SK-N-SH treated with all-trans-retinoic acid at 6 μM for 48 hours (cell line): ENCODE measurements at regions not wholly inside any gene's neighbourhood (a gene's known extent, or its start where the extent isn't known, plus 50 kb on each side); places are given as distances from the start of the nearest gene placed in this dataset.

Experiments used
- ATAC-seq: fragments of 200-7000 bp; cut with Tn5 transposase; 3 replicates; pipeline ENCODE4 v1.9.1; 2020; ENCODE audit warnings: mild to moderate bottlenecking, moderate library complexity
- ARNTL ChIP-seq: fragments of 450-650 bp; formaldehyde crosslinking; IDR thresholded peaks from 2 replicates; pipeline ENCODE4 v1.5.0; 2020; ENCODE audit warnings: low read depth, mild to moderate bottlenecking, moderate library complexity, borderline replicate concordance
- BACH2 ChIP-seq: fragments of 250-450 bp; sonication (Bioruptor Pico); IDR thresholded peaks from 2 replicates; pipeline ENCODE4 v1.9.0; 2021; ENCODE audit warnings: mild to moderate bottlenecking, borderline replicate concordance
- CSDC2 ChIP-seq: fragments of 250-450 bp; sonication (Bioruptor Pico); IDR thresholded peaks from 2 replicates; pipeline ENCODE4 v1.5.0; 2020; ENCODE audit warnings: mild to moderate bottlenecking, moderate library complexity
- ESRRG ChIP-seq: fragments of 250-450 bp; sonication (Bioruptor Pico); IDR thresholded peaks from 2 replicates; pipeline ENCODE4 v1.6.1; 2021; ENCODE audit warnings: mild to moderate bottlenecking
- GLIS3 ChIP-seq: fragments of 250-450 bp; sonication (Bioruptor Pico); IDR thresholded peaks from 2 replicates; pipeline ENCODE4 v1.5.0; 2020; ENCODE audit warnings: mild to moderate bottlenecking, moderate library complexity
- ISL1 ChIP-seq: fragments of 250-450 bp; sonication (Bioruptor Pico); IDR thresholded peaks from 2 replicates; pipeline ENCODE4 v2.1.2; 2022; ENCODE audit warnings: mild to moderate bottlenecking, moderate library complexity
- PPARA ChIP-seq: fragments of 250-450 bp; sonication (Bioruptor Pico); IDR thresholded peaks from 2 replicates; pipeline ENCODE4 v1.5.0; 2020; ENCODE audit warnings: mild to moderate bottlenecking, borderline replicate concordance
- RARB ChIP-seq: fragments of 250-450 bp; sonication (Bioruptor Pico); IDR thresholded peaks from 2 replicates; pipeline ENCODE4 v1.8.0; 2021; ENCODE audit warnings: mild to moderate bottlenecking, moderate library complexity
- SNAI2 ChIP-seq: fragments of 250-450 bp; sonication (Bioruptor Pico); IDR thresholded peaks from 2 replicates; pipeline ENCODE4 v1.5.0; 2020; ENCODE audit warnings: mild to moderate bottlenecking, moderate library complexity
- TCF4 ChIP-seq: fragments of 250-450 bp; sonication (Bioruptor Pico); IDR thresholded peaks from 2 replicates; pipeline ENCODE4 v1.8.0; 2021; ENCODE audit warnings: mild to moderate bottlenecking, moderate library complexity, borderline replicate concordance
- TOX ChIP-seq: fragments of 250-450 bp; sonication (Bioruptor Pico); IDR thresholded peaks from 2 replicates; pipeline ENCODE4 v1.8.0; 2021; ENCODE audit warnings: mild to moderate bottlenecking, moderate library complexity, borderline replicate concordance
- ZC3H10 ChIP-seq: fragments of 250-450 bp; sonication (Bioruptor Pico); IDR thresholded peaks from 2 replicates; pipeline ENCODE4 v1.5.1; 2021; ENCODE audit warnings: mild to moderate bottlenecking, moderate library complexity
- ZFP3 ChIP-seq: fragments of 250-450 bp; sonication (Bioruptor Pico); IDR thresholded peaks from 2 replicates; pipeline ENCODE4 v1.5.0; 2020; ENCODE audit warnings: mild to moderate bottlenecking, moderate library complexity
- ZFP30 ChIP-seq: fragments of 450-650 bp; formaldehyde crosslinking; IDR thresholded peaks from 2 replicates; pipeline ENCODE4 v1.5.0; 2022; ENCODE audit warnings: mild to moderate bottlenecking, moderate library complexity
- ZNF565 ChIP-seq: fragments of 450-650 bp; formaldehyde crosslinking; conservative IDR thresholded peaks from 2 replicates; pipeline ENCODE4 v1.5.0; 2020; ENCODE audit warnings: low read depth, mild to moderate bottlenecking, moderate library complexity
- ZNF8 ChIP-seq: fragments of 450-650 bp; formaldehyde crosslinking; IDR thresholded peaks from 2 replicates; pipeline ENCODE4 v1.5.0; 2020; ENCODE audit warnings: mild to moderate bottlenecking, moderate library complexity
- TF ChIP-seq, protein P1 (sequence below): fragments of 250-450 bp; sonication (Bioruptor Pico); IDR thresholded peaks from 2 replicates; pipeline ENCODE4 v1.8.0; 2021; ENCODE audit warnings: low read depth, mild to moderate bottlenecking, moderate library complexity, borderline replicate concordance
- TF ChIP-seq, protein P2 (sequence below): fragments of 250-450 bp; sonication (Bioruptor Pico); IDR thresholded peaks from 2 replicates; pipeline ENCODE4 v1.5.1; 2021; ENCODE audit warnings: mild to moderate bottlenecking, moderate library complexity
- TF ChIP-seq, protein P3 (sequence below): fragments of 250-450 bp; sonication (Bioruptor Pico); IDR thresholded peaks from 2 replicates; pipeline ENCODE4 v1.5.1; 2020; ENCODE audit warnings: low read depth, mild to moderate bottlenecking, moderate library complexity
- TF ChIP-seq, protein P4 (sequence below): fragments of 250-450 bp; sonication (Bioruptor Pico); IDR thresholded peaks from 2 replicates; pipeline ENCODE4 v1.5.0; 2020; ENCODE audit warnings: mild to moderate bottlenecking, moderate library complexity

DNA sequence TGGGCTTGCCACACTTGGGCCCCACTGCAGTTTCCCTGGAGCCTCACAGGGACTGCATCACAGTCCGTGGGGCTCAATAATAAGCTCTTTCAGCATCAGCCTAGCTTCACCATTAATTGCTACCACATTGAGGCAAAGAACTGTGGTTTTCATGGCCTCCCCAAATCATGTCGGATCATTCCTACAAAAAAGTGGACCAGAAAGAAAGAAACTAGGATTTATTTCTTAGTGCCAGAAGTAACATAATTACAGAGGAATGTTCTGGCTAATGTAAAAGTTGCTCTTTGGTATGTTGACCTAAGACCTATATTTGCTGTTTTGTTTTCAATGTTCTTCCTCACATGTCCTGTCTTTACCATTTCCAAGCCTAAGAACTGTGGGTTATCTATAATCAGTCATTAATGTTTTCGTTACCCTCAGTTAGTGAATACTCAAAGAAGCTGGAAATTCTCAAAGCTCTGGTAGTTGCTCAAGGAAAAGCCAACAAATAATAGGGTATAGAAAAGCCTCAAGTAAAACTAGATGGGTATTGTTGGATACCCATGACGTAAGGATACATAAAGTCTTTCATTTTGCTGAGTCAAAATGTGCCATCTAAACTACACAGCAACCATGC, 173.9 kb downstream of the LTN1 start:
- peak; percentile 16; the same call in 2 of the 3 replicates for ATAC-seq
- no peak for TF ChIP-seq GLIS3 (CRISPR knock-in tag)
- no peak for TF ChIP-seq SNAI2 (CRISPR knock-in tag)
- TF ChIP-seq ZFP3, result no peak
- TF ChIP-seq ZNF8 (CRISPR knock-in tag), result no peak
- TF ChIP-seq ARNTL (CRISPR knock-in tag), result no peak
- TF ChIP-seq PPARA, result no peak
- no peak for TF ChIP-seq ZNF565 (CRISPR knock-in tag)
- peak; percentile 73 for TF ChIP-seq ISL1 (CRISPR knock-in tag)
- no peak for TF ChIP-seq ZFP30 (CRISPR knock-in tag)

DNA sequence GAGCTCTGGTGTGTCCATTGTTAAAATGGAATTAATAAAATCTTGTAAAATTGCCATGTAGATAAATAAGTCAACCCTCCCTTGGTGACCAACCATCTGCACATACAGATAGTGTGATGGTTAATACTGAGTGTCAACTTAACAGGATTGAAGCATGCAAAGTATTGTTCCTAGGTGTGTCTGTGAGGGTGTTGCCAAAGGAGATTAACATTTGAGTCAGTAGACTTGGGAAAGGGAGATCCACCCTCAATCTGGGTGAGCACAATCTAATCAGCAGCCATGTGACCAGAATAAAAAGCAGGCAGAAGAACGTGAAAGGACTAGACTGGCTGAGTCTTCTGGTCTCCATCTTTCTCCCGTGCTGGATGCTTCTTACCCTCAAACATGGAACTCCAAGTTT, 174.8 kb downstream of the LTN1 start:
- TF ChIP-seq BACH2 (no peak), ZFP3 (no peak), TCF4 (no peak)
- TF ChIP-seq, protein P1, sequence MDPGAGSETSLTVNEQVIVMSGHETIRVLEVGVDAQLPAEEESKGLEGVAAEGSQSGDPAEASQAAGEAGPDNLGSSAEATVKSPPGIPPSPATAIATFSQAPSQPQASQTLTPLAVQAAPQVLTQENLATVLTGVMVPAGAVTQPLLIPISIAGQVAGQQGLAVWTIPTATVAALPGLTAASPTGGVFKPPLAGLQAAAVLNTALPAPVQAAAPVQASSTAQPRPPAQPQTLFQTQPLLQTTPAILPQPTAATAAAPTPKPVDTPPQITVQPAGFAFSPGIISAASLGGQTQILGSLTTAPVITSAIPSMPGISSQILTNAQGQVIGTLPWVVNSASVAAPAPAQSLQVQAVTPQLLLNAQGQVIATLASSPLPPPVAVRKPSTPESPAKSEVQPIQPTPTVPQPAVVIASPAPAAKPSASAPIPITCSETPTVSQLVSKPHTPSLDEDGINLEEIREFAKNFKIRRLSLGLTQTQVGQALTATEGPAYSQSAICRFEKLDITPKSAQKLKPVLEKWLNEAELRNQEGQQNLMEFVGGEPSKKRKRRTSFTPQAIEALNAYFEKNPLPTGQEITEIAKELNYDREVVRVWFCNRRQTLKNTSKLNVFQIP (CRISPR knock-in tag), result no peak
- TF ChIP-seq, all 23 proteins: peak for 0
- no peak for ATAC-seq

DNA sequence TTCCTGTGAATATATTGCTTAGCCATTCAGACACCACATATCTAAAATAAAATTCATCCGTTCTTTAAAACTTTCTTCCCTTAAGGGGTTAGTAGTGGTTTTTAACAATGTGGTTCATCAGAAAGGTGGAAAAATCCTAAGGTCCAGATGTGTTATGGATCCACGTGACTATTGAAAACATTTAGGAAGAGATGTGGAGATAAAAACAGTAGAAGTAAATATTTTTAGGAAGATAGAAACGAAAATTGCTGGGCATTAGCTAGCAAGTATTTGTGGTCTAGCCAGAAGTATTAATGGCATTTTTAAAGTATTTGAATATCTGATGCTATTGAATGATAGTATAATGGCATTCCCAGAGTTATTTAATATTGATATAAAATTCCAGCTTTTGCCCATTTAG, 180.8 kb downstream of the LTN1 start:
- no peak for ATAC-seq
- no peak for TF ChIP-seq TCF4
- no peak for TF ChIP-seq ZFP30 (CRISPR knock-in tag)
- TF ChIP-seq, protein P2, sequence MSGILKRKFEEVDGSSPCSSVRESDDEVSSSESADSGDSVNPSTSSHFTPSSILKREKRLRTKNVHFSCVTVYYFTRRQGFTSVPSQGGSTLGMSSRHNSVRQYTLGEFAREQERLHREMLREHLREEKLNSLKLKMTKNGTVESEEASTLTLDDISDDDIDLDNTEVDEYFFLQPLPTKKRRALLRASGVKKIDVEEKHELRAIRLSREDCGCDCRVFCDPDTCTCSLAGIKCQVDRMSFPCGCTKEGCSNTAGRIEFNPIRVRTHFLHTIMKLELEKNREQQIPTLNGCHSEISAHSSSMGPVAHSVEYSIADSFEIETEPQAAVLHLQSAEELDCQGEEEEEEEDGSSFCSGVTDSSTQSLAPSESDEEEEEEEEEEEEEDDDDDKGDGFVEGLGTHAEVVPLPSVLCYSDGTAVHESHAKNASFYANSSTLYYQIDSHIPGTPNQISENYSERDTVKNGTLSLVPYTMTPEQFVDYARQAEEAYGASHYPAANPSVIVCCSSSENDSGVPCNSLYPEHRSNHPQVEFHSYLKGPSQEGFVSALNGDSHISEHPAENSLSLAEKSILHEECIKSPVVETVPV, result no peak
- TF ChIP-seq, protein P1 (CRISPR knock-in tag), result no peak
- TF ChIP-seq ARNTL (CRISPR knock-in tag), result no peak
- TF ChIP-seq ESRRG, result no peak
- TF ChIP-seq, protein P3, sequence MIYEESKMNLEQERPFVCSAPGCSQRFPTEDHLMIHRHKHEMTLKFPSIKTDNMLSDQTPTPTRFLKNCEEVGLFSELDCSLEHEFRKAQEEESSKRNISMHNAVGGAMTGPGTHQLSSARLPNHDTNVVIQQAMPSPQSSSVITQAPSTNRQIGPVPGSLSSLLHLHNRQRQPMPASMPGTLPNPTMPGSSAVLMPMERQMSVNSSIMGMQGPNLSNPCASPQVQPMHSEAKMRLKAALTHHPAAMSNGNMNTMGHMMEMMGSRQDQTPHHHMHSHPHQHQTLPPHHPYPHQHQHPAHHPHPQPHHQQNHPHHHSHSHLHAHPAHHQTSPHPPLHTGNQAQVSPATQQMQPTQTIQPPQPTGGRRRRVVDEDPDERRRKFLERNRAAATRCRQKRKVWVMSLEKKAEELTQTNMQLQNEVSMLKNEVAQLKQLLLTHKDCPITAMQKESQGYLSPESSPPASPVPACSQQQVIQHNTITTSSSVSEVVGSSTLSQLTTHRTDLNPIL (CRISPR knock-in tag), result no peak
- no peak for TF ChIP-seq RARB
- no peak for TF ChIP-seq CSDC2 (CRISPR knock-in tag)
- TF ChIP-seq TOX (CRISPR knock-in tag), result no peak
- no peak for TF ChIP-seq ZFP3

DNA sequence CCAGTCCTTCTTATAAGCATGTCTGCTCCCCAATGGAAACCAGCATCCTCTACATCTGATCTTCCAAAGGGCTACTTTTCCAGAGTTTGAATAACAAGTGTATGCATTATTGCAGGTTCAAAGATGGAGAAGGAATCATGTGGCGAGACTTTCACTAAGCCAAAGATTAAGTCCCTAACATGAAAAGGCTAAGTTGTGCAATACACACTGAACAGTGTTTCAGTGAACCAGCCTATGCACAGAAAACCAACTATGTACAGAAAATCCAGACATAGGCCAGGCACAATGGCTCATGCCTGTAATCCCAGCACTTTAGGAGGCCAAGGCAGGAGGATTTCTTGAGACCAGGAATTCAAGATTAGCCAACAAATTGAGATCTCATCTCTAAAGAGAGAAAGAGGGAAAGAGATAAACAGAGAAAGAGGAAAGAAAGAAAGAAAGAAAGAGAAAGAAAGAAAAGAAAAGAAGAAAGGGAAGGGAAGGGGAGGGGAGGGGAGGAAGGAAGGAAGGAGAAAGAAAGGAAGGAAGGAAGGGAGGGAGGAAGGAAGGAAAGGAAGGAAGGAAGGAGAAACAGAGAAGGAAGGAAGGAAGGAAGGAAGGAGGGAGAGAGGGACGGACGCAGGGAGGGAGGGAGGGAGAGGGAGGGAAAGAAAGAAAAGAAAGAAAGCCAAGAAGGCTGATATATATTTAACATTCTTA, 181.7 kb downstream of the LTN1 start:
- TF ChIP-seq, protein P1 (CRISPR knock-in tag), result no peak
- TF ChIP-seq, protein P3 (CRISPR knock-in tag), result no peak
- no peak for TF ChIP-seq SNAI2 (CRISPR knock-in tag)
- TF ChIP-seq ZC3H10 (CRISPR knock-in tag), result no peak
- TF ChIP-seq ZFP3, result no peak
- TF ChIP-seq BACH2, result no peak
- no peak for TF ChIP-seq ARNTL (CRISPR knock-in tag)
- TF ChIP-seq, protein P4, sequence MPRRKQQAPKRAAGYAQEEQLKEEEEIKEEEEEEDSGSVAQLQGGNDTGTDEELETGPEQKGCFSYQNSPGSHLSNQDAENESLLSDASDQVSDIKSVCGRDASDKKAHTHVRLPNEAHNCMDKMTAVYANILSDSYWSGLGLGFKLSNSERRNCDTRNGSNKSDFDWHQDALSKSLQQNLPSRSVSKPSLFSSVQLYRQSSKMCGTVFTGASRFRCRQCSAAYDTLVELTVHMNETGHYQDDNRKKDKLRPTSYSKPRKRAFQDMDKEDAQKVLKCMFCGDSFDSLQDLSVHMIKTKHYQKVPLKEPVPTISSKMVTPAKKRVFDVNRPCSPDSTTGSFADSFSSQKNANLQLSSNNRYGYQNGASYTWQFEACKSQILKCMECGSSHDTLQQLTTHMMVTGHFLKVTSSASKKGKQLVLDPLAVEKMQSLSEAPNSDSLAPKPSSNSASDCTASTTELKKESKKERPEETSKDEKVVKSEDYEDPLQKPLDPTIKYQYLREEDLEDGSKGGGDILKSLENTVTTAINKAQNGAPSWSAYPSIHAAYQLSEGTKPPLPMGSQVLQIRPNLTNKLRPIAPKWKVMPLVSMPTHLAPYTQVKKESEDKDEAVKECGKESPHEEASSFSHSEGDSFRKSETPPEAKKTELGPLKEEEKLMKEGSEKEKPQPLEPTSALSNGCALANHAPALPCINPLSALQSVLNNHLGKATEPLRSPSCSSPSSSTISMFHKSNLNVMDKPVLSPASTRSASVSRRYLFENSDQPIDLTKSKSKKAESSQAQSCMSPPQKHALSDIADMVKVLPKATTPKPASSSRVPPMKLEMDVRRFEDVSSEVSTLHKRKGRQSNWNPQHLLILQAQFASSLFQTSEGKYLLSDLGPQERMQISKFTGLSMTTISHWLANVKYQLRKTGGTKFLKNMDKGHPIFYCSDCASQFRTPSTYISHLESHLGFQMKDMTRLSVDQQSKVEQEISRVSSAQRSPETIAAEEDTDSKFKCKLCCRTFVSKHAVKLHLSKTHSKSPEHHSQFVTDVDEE, result no peak
- TF ChIP-seq PPARA, result no peak
- TF ChIP-seq GLIS3 (CRISPR knock-in tag), result no peak
- no peak for TF ChIP-seq ISL1 (CRISPR knock-in tag)
- ATAC-seq, result no peak
